WI38 (cell line): ENCODE measurements at regions not wholly inside any gene's neighbourhood (a gene's known extent, or its start where the extent isn't known, plus 50 kb on each side); places are given as distances from the start of the nearest gene placed in this dataset.

Experiments
- H3K4me3 ChIP-seq: 2 replicates; pipeline ENCODE4 v1.5.1; 2011; ENCODE audit warnings: low read depth, mild to moderate bottlenecking, control low read depth, low read length
- TF ChIP-seq, protein P1 (sequence below): IDR thresholded peaks from 2 replicates; pipeline ENCODE4 v1.5.1; 2012; ENCODE audit warnings: low read depth, mild to moderate bottlenecking, control low read depth, low read length

- TF ChIP-seq, protein P1, sequence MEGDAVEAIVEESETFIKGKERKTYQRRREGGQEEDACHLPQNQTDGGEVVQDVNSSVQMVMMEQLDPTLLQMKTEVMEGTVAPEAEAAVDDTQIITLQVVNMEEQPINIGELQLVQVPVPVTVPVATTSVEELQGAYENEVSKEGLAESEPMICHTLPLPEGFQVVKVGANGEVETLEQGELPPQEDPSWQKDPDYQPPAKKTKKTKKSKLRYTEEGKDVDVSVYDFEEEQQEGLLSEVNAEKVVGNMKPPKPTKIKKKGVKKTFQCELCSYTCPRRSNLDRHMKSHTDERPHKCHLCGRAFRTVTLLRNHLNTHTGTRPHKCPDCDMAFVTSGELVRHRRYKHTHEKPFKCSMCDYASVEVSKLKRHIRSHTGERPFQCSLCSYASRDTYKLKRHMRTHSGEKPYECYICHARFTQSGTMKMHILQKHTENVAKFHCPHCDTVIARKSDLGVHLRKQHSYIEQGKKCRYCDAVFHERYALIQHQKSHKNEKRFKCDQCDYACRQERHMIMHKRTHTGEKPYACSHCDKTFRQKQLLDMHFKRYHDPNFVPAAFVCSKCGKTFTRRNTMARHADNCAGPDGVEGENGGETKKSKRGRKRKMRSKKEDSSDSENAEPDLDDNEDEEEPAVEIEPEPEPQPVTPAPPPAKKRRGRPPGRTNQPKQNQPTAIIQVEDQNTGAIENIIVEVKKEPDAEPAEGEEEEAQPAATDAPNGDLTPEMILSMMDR = no peak
These were observed 61.6 kb upstream of the SNTG2 start for GRCh38 chr2:888906-889566.

DNA sequence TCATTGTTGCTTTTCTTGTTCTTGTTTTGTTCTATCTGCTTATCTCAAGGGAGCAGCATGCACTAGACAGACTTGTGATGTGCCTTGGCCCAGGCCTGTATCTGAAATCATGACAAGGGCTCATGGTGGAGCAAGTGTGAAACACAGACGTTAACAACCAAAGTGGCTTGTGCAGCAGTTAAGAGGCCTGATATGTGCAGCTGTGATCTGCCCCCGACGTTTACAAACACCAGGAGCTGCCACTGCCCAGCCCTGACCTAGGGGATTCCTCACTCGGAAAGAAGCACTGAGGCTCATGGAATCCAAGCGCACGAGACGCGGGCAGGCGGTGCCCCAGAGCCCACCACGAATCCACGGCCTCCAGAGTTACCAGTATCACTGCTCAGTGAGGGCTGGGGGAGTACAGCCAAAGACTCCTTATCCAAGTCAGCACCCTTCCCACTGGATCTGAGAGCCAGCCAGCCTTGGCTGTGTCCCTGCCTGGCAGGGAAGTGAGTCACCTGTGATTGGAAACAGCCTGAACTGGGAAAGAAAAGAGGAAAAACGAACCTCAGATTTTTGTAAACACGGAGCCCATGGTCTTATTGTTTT, 62.3 kb upstream of the SNTG2 start:
- no peak overlapping the region for H3K4me3 ChIP-seq
- TF ChIP-seq, protein P1 = no peak

More at GRCh38 chr2:888906-889566, 61.6 kb upstream of the SNTG2 start:
- H3K4me3 ChIP-seq = no peak overlapping the region

GRCh38 chr2:887639-888038, 63.0 kb upstream of the SNTG2 start:
- H3K4me3 ChIP-seq = no peak overlapping the region

DNA sequence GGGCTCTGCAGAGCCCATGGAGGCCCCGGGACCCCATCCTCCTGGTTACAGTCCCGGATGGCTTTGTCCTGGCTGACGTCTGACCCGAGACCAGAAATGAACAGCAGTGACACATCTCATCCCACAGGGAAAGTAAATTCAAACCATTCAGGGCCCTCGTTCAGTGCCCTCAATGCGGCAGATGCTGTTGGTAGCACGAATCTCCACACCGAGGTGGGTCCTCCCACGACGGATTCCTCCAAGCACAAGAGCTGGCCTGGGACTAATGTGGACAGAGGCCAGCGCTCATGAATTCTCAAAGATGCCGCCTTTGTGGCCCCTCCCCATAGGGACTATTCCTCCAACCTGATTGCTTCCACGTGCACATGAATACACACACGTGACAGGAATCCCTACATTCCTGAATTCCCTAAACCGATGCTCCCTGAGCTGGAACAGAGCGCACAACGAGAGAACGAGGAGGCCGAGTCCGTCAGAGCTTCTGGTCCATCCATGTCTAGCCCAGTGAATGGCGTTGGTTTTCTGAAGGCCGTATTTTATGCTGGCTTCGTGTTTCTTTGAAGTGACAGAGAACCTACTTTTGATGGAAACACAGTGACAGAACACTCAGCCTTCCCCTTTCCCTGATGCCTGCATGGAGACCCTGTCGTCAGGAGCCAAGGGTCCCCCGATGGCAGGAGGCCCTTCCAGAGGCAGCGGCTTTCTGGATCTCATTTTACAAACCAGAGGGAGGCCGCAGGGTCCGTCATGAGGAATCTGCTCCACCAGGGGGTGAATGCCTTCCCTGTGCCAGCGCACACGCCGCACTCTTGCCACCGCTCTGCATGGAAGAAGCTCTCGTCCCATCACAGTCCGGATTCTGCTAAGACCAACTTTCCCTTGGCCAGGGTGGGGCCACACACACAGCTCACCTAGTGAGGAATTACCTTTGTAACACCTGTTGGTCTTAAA, 64.3 kb upstream of the SNTG2 start:
- TF ChIP-seq, protein P1 = no peak
- H3K4me3 ChIP-seq = no peak overlapping the region

More at GRCh38 chr2:887639-888038, 63.0 kb upstream of the SNTG2 start:
- TF ChIP-seq, protein P1 = no peak

GRCh38 chr2:885230-886071, 65.2 kb upstream of the SNTG2 start:
- TF ChIP-seq, protein P1 = no peak

DNA sequence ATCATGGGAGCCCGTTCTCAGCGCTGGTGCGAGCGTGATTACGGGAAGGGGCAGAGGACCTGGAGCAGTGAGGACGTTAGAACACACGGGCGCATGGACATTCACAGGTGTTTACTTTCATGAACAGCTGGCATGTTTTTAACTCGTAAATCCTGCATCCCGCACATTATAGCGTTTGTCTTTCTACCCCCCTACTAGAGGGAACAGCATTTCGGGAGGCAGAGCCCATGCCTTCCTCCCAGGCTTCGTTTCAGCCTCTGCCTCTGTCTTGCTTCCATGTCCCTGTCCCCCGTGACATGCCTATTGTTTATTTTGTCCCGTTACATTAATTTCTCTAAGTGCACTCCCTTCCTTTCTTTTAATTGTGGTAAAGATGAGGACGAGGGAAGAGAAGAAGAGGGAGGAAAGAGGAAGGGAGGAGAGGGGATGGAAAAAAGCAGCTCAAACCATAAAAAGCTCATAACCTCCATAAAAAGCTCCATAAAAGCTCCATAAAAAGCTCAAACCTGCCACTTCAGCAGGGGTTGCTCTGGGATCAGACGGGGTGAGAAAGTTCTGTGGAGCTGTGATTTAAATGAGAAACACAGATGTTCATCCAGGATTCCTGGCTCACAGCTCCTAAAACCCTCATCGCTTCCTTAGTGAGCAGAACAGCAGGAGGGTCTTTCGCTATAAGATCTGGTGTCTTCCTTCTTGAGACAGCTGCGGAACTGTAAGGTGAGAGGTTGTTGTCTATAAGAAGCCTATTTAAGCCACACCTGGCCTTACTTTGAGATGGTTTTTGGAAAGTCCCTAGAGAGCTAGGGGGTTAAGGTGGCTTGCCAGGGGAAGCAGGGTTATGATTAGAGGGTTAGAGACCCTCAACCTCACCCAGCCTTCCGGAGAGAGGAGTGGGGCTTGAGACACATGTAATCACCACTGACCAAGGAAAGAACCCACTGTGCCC, 66.6 kb upstream of the SNTG2 start:
- TF ChIP-seq, protein P1 = no peak
- no peak overlapping the region for H3K4me3 ChIP-seq

More at GRCh38 chr2:885230-886071, 65.2 kb upstream of the SNTG2 start:
- H3K4me3 ChIP-seq = no peak overlapping the region
